ENCODE measurements at regions not wholly inside any gene's neighbourhood (a gene's known extent, or its start where the extent isn't known, plus 50 kb on each side); places are given as distances from the start of the nearest gene placed in this dataset.

DNA sequence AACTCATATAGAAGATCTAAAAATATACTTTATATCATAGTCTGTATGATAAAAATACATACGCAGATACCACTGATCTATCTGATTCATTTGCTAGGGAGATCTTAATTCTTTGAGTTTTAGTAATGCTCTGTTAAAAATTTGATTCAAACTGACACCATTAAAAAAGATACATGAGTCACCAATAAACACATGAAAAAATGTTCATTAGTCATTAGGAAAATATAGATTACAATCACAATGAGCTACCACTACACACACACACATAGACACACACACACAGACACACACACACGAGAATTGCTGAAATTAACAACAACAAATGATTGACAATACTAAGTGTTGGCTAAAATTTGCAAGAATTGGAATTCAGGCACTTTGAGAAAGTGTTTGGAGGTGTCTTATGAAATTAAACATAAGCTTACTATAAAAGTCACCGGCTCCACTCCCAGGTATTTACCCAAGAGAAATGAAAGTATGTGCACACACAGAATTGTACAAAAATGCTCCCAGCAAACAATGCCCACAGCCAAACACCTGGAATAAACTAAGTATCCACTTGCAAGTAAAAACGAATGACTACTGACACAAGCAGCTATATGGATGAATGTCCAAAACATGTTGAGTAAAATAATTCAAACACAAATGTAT lies 117.7 kb upstream of the GGTLC1 start:
- TF ChIP-seq, protein P1, sequence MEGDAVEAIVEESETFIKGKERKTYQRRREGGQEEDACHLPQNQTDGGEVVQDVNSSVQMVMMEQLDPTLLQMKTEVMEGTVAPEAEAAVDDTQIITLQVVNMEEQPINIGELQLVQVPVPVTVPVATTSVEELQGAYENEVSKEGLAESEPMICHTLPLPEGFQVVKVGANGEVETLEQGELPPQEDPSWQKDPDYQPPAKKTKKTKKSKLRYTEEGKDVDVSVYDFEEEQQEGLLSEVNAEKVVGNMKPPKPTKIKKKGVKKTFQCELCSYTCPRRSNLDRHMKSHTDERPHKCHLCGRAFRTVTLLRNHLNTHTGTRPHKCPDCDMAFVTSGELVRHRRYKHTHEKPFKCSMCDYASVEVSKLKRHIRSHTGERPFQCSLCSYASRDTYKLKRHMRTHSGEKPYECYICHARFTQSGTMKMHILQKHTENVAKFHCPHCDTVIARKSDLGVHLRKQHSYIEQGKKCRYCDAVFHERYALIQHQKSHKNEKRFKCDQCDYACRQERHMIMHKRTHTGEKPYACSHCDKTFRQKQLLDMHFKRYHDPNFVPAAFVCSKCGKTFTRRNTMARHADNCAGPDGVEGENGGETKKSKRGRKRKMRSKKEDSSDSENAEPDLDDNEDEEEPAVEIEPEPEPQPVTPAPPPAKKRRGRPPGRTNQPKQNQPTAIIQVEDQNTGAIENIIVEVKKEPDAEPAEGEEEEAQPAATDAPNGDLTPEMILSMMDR (conservative IDR thresholded peaks at IDR 0.05; ENCODE audit: low read depth, low read length) = no peak
- TF ChIP-seq EZH2 (IDR thresholded peaks at IDR 0.05; ENCODE audit: low read length, unreplicated experiment) = no peak
